ENCODE measurements at regions not wholly inside any gene's neighbourhood (a gene's known extent, or its start where the extent isn't known, plus 50 kb on each side); places are given as distances from the start of the nearest gene placed in this dataset.
"Not testable (repeated sequence)": the region's sequence is repeated elsewhere in the genome, so short reads cannot be mapped to it uniquely, and the experiment has no call there.

DNA sequence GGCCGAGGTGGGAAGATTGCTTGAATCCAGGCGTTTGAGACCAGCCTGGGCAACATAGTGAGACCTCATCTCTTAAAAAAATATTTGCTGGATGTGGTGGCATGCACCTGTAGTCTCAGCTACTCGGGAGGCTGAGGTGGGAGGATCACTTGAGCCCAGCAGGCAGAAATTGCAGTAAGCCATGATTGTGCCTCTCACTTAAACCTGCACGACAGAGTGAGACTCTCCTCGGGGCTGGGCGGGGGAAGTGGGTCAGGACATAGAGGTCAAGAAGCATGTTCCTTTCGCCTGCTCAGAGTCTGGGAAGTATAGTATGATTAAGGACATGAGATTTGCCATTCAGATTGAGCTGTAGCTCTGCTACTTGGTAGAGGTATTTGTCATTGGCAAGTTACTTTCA, 52.3 kb downstream of the SEPTIN7 start:
- H3K27me3 Mint-ChIP-seq; H3K4me3 Mint-ChIP-seq; H3K9me3 Mint-ChIP-seq; ATAC-seq (replicated peaks); H3K27ac Mint-ChIP-seq: not testable (repeated sequence)
- H3K36me3 Mint-ChIP-seq (ENCODE audit: low read depth) = peaks cover 55% of the 10 kb centered on the region
- peaks cover 36% of the 10 kb centered on the region for H3K4me1 Mint-ChIP-seq

DNA sequence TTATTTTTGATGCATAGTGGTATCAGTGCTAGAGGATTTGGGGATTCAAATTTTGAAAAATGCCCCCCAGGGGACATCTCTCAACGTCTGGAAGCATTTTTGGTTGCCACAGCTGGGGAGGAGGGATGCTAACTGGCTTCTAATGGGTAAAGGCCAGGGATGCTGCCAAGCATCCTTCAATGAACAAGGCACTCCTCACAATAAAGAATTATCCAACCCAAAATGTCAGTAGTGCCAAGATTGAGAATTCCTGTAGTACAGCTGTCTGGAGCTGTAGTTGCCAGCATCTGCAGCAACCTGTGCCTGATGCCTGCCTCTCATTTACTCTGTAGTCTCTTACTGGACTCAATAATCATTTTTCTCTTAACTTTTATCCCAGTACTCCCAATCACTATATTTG, 53.5 kb downstream of the SEPTIN7 start:
- Mint-ChIP-seq H3K27ac (no peak overlapping the region), H3K4me1 (peaks cover 36% of the 10 kb centered on the region), H3K4me3 (no peak overlapping the region), H3K36me3 (ENCODE audit: low read depth) (peaks cover 52% of the 10 kb centered on the region), H3K9me3 (no peaks in the 10 kb centered on the region), H3K27me3 (no peaks in the 10 kb centered on the region)
- no peak for ATAC-seq (replicated peaks)

DNA sequence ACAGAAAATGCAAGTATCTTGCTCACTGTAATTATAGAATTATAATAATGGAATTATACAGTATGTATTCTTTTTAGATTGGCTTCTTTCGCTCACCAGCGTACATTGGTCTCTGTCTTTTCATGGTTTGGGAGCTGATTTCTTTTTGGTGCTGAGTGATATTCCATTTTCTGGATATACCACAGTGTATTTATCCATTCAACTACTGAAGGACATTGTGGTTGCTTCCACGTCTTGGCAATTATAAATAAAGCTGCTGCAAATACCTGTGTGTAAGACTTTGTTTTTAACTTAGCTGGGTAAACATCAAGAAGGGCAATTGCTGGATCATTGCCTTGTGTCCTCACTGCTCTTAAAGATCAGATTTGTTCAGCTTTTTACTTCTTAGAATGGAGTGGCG, 55.3 kb downstream of the SEPTIN7 start:
- no peak overlapping the region for H3K4me3 Mint-ChIP-seq
- H3K9me3 Mint-ChIP-seq = no peaks in the 10 kb centered on the region
- H3K27me3 Mint-ChIP-seq = no peaks in the 10 kb centered on the region
- no peak overlapping the region for H3K27ac Mint-ChIP-seq
- H3K36me3 Mint-ChIP-seq (ENCODE audit: low read depth) = peaks cover 50% of the 10 kb centered on the region
- H3K4me1 Mint-ChIP-seq = peaks cover 31% of the 10 kb centered on the region
- ATAC-seq (replicated peaks) = no peak

DNA sequence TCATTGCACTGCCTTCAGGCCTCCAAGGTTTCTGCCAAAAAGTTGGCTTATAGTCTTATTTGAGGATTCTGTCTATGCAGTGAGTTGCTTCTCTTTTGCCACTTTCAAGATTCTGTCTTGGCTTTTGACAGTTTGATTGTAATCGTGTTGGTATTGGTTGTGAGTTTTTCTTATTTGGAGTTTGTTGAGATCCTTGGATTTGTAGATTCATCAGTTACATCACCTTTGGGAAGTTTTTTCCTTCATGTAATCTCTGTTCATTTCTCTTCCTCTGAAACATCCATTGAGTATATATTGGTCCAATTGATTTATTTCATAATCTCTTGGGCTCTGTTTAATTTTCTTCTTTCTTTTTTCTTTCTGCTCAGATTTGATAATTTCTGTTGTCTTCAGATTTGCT, 59.8 kb downstream of the SEPTIN7 start:
- Mint-ChIP-seq H3K4me3 (no peak overlapping the region), H3K36me3 (ENCODE audit: low read depth) (peaks cover 57% of the 10 kb centered on the region), H3K9me3 (no peaks in the 10 kb centered on the region), H3K4me1 (peaks cover 22% of the 10 kb centered on the region), H3K27me3 (no peaks in the 10 kb centered on the region), H3K27ac (no peak overlapping the region)
- ATAC-seq (replicated peaks) = no peak

DNA sequence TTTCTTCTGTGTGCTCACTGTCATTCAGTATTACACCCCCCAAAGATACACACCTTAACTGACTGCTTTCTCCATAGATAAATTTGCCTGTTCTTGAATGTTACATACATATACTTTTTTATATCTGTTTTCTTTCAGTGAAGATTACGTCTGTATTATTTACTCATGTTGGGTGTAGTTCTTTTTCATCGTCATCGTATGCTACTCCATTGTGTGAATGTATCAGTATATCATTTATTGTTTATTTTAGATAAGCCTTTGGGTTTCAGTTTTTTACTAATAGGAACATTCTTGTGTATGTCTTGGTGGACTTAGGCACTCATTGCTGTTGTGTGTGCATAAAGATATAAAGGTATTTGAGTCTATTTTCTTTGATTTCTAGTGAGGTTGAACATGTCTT, 64.4 kb downstream of the SEPTIN7 start:
- no peak overlapping the region for H3K4me3 Mint-ChIP-seq
- H3K27me3 Mint-ChIP-seq = no peaks in the 10 kb centered on the region
- peaks cover 23% of the 10 kb centered on the region for H3K4me1 Mint-ChIP-seq
- no peak overlapping the region for H3K27ac Mint-ChIP-seq
- H3K9me3 Mint-ChIP-seq = no peaks in the 10 kb centered on the region
- no peak for ATAC-seq (replicated peaks)
- peaks cover 80% of the 10 kb centered on the region for H3K36me3 Mint-ChIP-seq (ENCODE audit: low read depth)

DNA sequence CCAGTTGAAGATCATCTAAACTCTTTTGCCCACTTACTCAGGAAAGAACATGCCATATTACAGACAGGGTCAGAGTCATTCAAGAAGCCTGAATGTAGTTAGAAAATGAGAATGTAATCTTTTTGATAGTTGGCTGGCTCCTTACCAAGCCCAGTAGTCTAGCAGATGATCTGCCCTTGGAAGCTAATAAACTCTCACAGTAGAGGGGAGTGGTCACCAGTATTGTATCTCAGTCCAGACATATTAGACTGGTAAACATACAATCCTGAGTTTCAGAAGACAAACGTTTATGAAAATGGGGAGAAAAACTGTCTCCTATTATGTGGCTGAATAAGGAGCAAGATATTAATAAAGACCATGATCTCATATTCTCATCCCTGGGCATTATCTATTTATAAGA, 65.3 kb downstream of the SEPTIN7 start:
- Mint-ChIP-seq H3K36me3 (ENCODE audit: low read depth) (peaks cover 82% of the 10 kb centered on the region), H3K27me3 (no peaks in the 10 kb centered on the region), H3K9me3 (no peaks in the 10 kb centered on the region), H3K27ac (no peak overlapping the region), H3K4me3 (no peak overlapping the region), H3K4me1 (peaks cover 28% of the 10 kb centered on the region)
- no peak for ATAC-seq (replicated peaks)

DNA sequence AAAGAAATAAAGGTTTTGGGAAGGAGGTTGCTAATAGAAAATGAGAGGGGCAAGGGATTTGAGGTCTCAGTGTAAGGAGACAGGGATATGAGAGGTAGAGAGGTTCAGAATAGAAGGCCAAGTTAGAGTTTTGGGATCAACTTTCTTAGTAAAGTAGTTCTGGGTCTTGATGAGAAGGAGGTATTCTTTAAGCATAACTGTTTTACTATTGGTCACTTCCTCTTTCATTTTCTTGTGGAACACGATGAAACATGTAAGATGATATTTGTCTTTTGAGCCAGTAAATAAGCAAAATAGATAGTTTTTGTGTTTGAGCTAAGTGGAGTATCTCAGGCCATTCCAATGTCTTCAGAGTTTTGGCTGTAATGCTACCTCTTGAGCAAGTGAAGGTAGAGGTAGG, 68.3 kb downstream of the SEPTIN7 start:
- peak overlapping the region; percentile 61 for H3K27ac Mint-ChIP-seq
- ATAC-seq (replicated peaks); H3K27me3 Mint-ChIP-seq; H3K4me3 Mint-ChIP-seq; H3K9me3 Mint-ChIP-seq: not testable (repeated sequence)
- H3K4me1 Mint-ChIP-seq = peaks cover 28% of the 10 kb centered on the region
- peaks cover 88% of the 10 kb centered on the region for H3K36me3 Mint-ChIP-seq (ENCODE audit: low read depth)

DNA sequence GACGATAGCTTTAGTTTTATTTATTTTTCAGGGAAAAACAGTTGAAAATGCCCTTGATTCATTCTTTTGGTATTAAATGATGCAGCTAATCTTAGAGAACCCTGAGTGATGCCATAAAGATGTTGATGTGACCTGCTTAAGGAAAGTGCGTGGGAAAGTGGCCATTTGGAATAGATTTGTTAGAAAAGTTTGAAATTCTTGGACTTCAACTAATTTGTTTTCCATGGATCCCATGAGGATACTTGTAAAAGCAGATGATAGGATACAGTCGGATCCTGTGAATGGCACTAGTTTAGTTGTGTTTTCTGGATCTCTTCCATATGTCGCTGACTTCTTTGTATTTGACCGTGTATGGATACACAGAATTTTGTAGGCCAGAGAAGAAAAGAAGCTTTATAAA, 69.0 kb downstream of the SEPTIN7 start:
- no peaks in the 10 kb centered on the region for H3K9me3 Mint-ChIP-seq
- no peak overlapping the region for H3K4me3 Mint-ChIP-seq
- H3K27me3 Mint-ChIP-seq = no peaks in the 10 kb centered on the region
- peak overlapping the region; percentile 33 for H3K27ac Mint-ChIP-seq
- no peak for ATAC-seq (replicated peaks)
- peaks cover 88% of the 10 kb centered on the region for H3K36me3 Mint-ChIP-seq (ENCODE audit: low read depth)
- H3K4me1 Mint-ChIP-seq = peaks cover 28% of the 10 kb centered on the region

DNA sequence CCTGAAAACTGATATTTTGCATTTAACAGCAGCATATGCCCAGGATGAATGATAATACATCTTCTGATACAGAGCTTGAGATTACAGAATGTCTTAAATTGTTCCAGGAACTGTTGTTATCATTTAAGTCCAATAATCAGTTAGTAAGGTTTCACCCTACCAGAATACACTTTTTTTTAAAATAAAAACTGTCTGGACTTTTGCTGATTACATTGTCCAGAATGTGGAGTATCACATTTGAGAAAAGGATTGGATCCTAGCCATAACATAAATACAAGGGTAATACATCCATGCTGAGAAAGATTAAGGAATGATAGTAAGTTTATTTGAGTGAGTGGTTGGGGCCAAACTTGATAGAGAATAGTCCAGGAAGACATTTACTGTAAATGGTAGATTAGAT, 71.0 kb downstream of the SEPTIN7 start:
- H3K27ac Mint-ChIP-seq = no peak overlapping the region
- H3K27me3 Mint-ChIP-seq = no peaks in the 10 kb centered on the region
- ATAC-seq (replicated peaks) = no peak
- H3K4me1 Mint-ChIP-seq = peaks cover 24% of the 10 kb centered on the region
- H3K9me3 Mint-ChIP-seq = no peaks in the 10 kb centered on the region
- peaks cover 79% of the 10 kb centered on the region for H3K36me3 Mint-ChIP-seq (ENCODE audit: low read depth)
- H3K4me3 Mint-ChIP-seq = no peak overlapping the region

DNA sequence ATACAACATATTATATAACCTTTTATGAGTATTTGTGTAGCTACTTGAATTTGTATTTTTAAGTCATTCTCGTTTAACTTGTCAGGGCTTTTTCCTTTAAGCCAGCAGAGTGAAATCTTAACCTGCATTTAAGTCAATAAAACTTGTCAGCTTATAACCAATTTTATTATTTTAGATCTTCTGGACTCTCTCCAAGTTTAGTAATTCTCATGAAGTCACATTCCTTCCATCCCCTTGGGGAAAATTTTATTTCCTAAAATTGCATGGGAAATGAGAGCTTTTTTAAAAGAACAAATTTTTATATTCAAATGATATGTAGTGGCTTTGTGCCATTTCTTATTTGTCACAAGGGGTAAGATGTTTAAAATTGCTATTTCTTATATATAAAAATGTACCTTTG, 74.0 kb downstream of the SEPTIN7 start:
- no peaks in the 10 kb centered on the region for H3K27me3 Mint-ChIP-seq
- peaks cover 9% of the 10 kb centered on the region for H3K4me1 Mint-ChIP-seq
- no peak overlapping the region for H3K27ac Mint-ChIP-seq
- no peak overlapping the region for H3K4me3 Mint-ChIP-seq
- no peak for ATAC-seq (replicated peaks)
- H3K36me3 Mint-ChIP-seq (ENCODE audit: low read depth) = peaks cover 73% of the 10 kb centered on the region
- no peaks in the 10 kb centered on the region for H3K9me3 Mint-ChIP-seq

DNA sequence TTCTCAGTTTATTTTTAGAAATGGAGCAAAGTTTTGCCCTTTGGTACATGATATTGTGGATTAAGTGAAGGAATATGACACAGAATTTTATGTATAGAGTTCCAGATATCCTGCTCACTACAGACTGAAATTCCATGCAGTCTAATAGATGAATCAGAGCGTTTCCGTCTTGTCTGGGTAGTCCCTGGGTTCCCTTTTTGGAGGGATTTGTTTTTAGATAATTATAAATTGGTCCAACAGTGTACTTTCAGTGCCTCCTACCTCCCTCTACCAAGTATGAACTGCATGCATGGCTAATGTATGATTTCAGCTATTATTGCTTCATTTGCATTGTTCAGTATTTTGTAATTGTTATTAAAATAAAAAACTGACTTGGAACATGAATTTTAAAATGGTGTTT, 74.4 kb downstream of the SEPTIN7 start:
- no peaks in the 10 kb centered on the region for H3K9me3 Mint-ChIP-seq
- H3K27me3 Mint-ChIP-seq = no peaks in the 10 kb centered on the region
- no peak for ATAC-seq (replicated peaks)
- no peak overlapping the region for H3K27ac Mint-ChIP-seq
- peaks cover 5% of the 10 kb centered on the region for H3K4me1 Mint-ChIP-seq
- no peak overlapping the region for H3K4me3 Mint-ChIP-seq
- H3K36me3 Mint-ChIP-seq (ENCODE audit: low read depth) = peaks cover 73% of the 10 kb centered on the region

DNA sequence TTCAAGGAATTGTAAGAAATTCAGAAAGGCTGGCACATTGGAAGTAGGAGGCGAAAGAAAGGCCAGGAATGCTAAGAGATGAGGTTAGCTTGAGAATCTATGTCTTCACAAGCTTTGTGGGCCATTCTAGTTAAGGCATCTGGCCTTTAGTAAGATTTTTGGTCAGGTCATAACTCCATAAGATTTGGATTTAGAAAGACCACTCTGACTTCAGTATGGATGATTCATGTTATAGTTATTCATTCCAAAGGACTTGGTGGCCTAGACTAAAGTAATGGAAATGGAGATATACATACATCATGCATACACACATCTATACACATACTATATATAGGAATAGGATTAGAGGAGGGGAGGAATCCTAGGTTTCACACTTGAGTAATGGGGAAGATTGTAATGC, 77.5 kb downstream of the SEPTIN7 start:
- no peak for ATAC-seq (replicated peaks)
- Mint-ChIP-seq H3K4me1 (no peaks in the 10 kb centered on the region), H3K27me3 (no peaks in the 10 kb centered on the region), H3K36me3 (ENCODE audit: low read depth) (peaks cover 77% of the 10 kb centered on the region), H3K4me3 (no peak overlapping the region), H3K27ac (peak overlapping the region; percentile 39), H3K9me3 (no peaks in the 10 kb centered on the region)

DNA sequence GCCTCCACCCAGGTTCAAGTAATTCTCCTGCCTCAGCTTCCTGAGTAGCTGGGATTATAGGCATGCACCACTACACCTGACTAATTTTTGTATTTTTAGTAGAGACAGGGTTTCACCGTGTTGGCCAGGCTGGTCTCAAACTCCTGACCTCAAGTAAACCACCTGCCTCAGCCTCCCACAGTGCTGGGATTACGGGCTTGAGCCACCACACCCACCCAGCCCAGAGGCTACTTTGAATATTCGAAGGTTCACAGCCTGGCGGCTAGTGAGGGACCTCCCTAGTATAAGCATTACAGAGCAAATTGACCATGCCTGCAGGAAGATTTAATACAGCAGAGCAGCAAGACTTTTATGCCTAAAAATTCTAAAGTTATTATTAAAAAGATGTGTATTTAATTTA, 86.6 kb downstream of the SEPTIN7 start:
- peaks cover 11% of the 10 kb centered on the region for H3K4me1 Mint-ChIP-seq
- ATAC-seq (replicated peaks); H3K4me3 Mint-ChIP-seq; H3K9me3 Mint-ChIP-seq; H3K27ac Mint-ChIP-seq; H3K27me3 Mint-ChIP-seq: not testable (repeated sequence)
- peaks cover 88% of the 10 kb centered on the region for H3K36me3 Mint-ChIP-seq (ENCODE audit: low read depth)

DNA sequence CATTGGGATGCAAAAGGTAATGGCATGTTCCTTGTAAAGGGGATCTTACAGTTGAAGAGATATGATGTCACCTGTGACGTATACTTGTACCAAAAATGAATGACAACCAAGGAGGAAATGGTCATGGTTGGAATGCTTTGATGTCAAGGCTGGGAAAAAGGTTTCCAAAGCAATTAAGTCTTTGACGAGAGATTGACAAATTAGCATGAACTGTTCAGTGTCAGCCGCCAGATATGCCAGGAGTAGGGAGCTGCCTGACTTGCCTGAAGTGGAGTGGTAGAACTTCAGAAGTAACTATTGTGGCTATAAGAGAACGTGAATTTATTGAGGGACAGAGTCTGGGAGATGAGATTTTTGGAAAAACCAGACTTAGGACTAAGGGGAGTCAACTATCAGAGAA, 88.1 kb downstream of the SEPTIN7 start:
- no peak for ATAC-seq (replicated peaks)
- Mint-ChIP-seq H3K9me3 (no peaks in the 10 kb centered on the region), H3K27ac (no peak overlapping the region), H3K4me1 (peaks cover 22% of the 10 kb centered on the region), H3K36me3 (ENCODE audit: low read depth) (peaks cover 84% of the 10 kb centered on the region), H3K4me3 (no peak overlapping the region), H3K27me3 (no peaks in the 10 kb centered on the region)

DNA sequence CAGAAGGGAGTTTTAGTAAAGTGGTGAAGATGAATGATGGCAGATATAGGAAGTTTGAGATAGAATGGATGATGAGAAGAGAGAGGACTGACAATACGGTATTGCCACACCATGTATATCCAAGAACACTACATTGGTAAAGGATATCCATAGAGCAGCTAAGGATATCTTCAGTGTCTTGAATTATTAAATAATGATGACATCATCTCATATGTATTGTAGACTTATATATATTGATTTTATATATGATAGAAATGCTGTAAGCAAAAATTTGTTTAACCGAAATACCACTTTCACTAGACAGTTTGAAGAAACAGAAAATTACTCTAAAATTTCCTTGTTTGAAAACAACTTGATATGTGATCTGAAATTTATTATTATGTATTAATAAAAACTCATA, 89.0 kb downstream of the SEPTIN7 start:
- Mint-ChIP-seq H3K9me3 (no peaks in the 10 kb centered on the region), H3K36me3 (ENCODE audit: low read depth) (peaks cover 83% of the 10 kb centered on the region), H3K27me3 (no peaks in the 10 kb centered on the region), H3K27ac (no peak overlapping the region), H3K4me3 (no peak overlapping the region), H3K4me1 (peaks cover 28% of the 10 kb centered on the region)
- ATAC-seq (replicated peaks) = no peak

DNA sequence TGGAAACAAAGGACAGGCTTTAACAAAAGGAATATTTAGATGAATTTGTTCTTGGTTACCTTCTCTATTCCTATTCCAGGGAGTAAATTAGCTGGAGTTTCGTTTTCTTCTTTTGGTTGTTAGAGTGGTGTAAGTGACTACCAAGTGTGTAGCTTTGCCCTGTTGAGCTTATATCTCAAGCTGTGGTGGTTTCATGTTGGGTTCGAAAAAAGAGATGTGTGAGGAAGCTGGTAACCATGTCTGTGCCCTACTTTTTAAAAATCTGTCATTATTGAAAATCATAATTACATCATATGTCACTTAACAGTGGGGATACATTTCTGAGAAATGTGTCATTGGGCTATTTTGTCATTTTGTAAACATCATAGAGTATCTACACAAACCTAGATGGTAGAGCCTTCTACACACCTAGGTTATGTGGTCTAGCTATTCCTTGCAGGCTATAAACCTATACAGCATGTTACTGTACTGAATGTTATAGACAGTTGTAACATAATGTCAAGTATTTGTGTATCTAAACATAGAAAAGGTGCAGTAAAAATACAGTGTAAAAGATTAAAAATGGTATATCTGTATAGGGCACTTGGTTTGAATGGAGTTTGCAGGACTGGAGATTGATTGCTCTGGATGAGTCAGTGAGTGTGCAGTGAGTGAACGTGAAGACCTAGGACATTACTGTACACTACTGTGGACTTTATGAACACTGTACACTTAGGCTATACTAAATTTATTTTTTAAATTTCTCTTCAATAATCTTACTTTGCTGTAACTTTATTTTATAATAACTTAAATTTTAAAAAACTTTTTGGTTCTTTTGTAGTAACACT, 90.4 kb downstream of the SEPTIN7 start:
- H3K9me3 Mint-ChIP-seq = no peaks in the 10 kb centered on the region
- peaks cover 31% of the 10 kb centered on the region for H3K4me1 Mint-ChIP-seq
- ATAC-seq (replicated peaks) = peak; percentile 49
- H3K36me3 Mint-ChIP-seq (ENCODE audit: low read depth) = peaks cover 80% of the 10 kb centered on the region
- H3K27ac Mint-ChIP-seq = peak overlapping the region; percentile 79
- H3K4me3 Mint-ChIP-seq = no peak overlapping the region
- no peaks in the 10 kb centered on the region for H3K27me3 Mint-ChIP-seq

All from activated T-helper 17 cell treated with anti-CD3 and anti-CD28 coated beads, Interleukin-2, amount 50 U/mL, for 72 hours (primary cell).